ENCODE measurements at regions not wholly inside any gene's neighbourhood (a gene's known extent, or its start where the extent isn't known, plus 50 kb on each side); places are given as distances from the start of the nearest gene placed in this dataset.

GRCh38 chr20:48460681-48461080 lies 367.1 kb downstream of the PREX1 start:
- H3K27me3 Mint-ChIP-seq (ENCODE audit: unreplicated experiment) = peaks cover 57% of the 10 kb centered on the region
- intact Hi-C loops (cut with micrococcal nuclease; ENCODE audit: unreplicated experiment) = no loop called here
- H3K36me3 Mint-ChIP-seq (ENCODE audit: insufficient read depth, unreplicated experiment) = no peaks in the 10 kb centered on the region
- no TSS peak for BruUV-seq (replicated peaks)
- H3K27ac Mint-ChIP-seq (ENCODE audit: unreplicated experiment) = no peak overlapping the region
- CTCF ChIA-PET = no interaction called here
- no peak for DNase-seq
- no peak overlapping the region for H3K4me3 Mint-ChIP-seq (ENCODE audit: low read depth, unreplicated experiment)
- no peak for TF ChIP-seq CTCF (IDR thresholded peaks at IDR 0.05; ENCODE audit: unreplicated experiment)
- no peaks in the 10 kb centered on the region for H3K4me1 Mint-ChIP-seq (ENCODE audit: low read depth, unreplicated experiment)
- H3K9me3 Mint-ChIP-seq (ENCODE audit: low read depth, unreplicated experiment) = no peaks in the 10 kb centered on the region

- Mint-ChIP-seq H3K36me3 (ENCODE audit: insufficient read depth, unreplicated experiment) (no peaks in the 10 kb centered on the region), H3K4me3 (ENCODE audit: low read depth, unreplicated experiment) (no peak overlapping the region), H3K27ac (ENCODE audit: unreplicated experiment) (no peak overlapping the region), H3K9me3 (ENCODE audit: low read depth, unreplicated experiment) (no peaks in the 10 kb centered on the region), H3K4me1 (ENCODE audit: low read depth, unreplicated experiment) (no peaks in the 10 kb centered on the region), H3K27me3 (ENCODE audit: unreplicated experiment) (peaks cover 65% of the 10 kb centered on the region)
- no peak for TF ChIP-seq CTCF (IDR thresholded peaks at IDR 0.05; ENCODE audit: unreplicated experiment)
- no peak for DNase-seq
- intact Hi-C loops (cut with micrococcal nuclease; ENCODE audit: unreplicated experiment) = no loop called here
- no TSS peak for BruUV-seq (replicated peaks)
- CTCF ChIA-PET = no interaction called here
Observed at GRCh38 chr20:48459722-48460395, 367.9 kb downstream of the PREX1 start.

- Mint-ChIP-seq H3K27ac (ENCODE audit: unreplicated experiment) (no peak overlapping the region), H3K36me3 (ENCODE audit: insufficient read depth, unreplicated experiment) (no peaks in the 10 kb centered on the region), H3K9me3 (ENCODE audit: low read depth, unreplicated experiment) (no peaks in the 10 kb centered on the region), H3K4me1 (ENCODE audit: low read depth, unreplicated experiment) (no peaks in the 10 kb centered on the region), H3K4me3 (ENCODE audit: low read depth, unreplicated experiment) (no peak overlapping the region), H3K27me3 (ENCODE audit: unreplicated experiment) (peaks cover 76% of the 10 kb centered on the region)
- CTCF ChIA-PET = no interaction called here
- TF ChIP-seq CTCF (IDR thresholded peaks at IDR 0.05; ENCODE audit: unreplicated experiment) = no peak
- DNase-seq = no peak
- BruUV-seq (replicated peaks) = no TSS peak
- intact Hi-C loops (cut with micrococcal nuclease; ENCODE audit: unreplicated experiment) = no loop called here
Observed at GRCh38 chr20:48458601-48459385, 369.0 kb downstream of the PREX1 start.

GRCh38 chr20:48458003-48458377 lies 369.8 kb downstream of the PREX1 start:
- Mint-ChIP-seq H3K27me3 (ENCODE audit: unreplicated experiment) (peaks cover 77% of the 10 kb centered on the region), H3K27ac (ENCODE audit: unreplicated experiment) (no peak overlapping the region), H3K4me3 (ENCODE audit: low read depth, unreplicated experiment) (no peak overlapping the region), H3K4me1 (ENCODE audit: low read depth, unreplicated experiment) (no peaks in the 10 kb centered on the region), H3K9me3 (ENCODE audit: low read depth, unreplicated experiment) (no peaks in the 10 kb centered on the region), H3K36me3 (ENCODE audit: insufficient read depth, unreplicated experiment) (no peaks in the 10 kb centered on the region)
- intact Hi-C loops (cut with micrococcal nuclease; ENCODE audit: unreplicated experiment) = no loop called here
- CTCF ChIA-PET = no interaction called here
- no peak for TF ChIP-seq CTCF (IDR thresholded peaks at IDR 0.05; ENCODE audit: unreplicated experiment)
- BruUV-seq (replicated peaks) = no TSS peak
- DNase-seq = no peak
